ENCODE measurements at regions not wholly inside any gene's neighbourhood (a gene's known extent, or its start where the extent isn't known, plus 50 kb on each side); places are given as distances from the start of the nearest gene placed in this dataset.

- Histone ChIP-seq H3K36me3 (no peaks in the 10 kb centered on the region), H3K4me1 (peaks cover 14% of the 10 kb centered on the region), H3K9me3 (no peaks in the 10 kb centered on the region), H3K27ac (peak overlapping the region; percentile 30), H3K9ac (ENCODE audit: low read depth in 2 of 2, low read length in 2 of 2) (peak overlapping the region in 1 of 2 donors; percentile 72), H3K4me3 (no peak overlapping the region), H3K27me3 (no peaks in the 10 kb centered on the region)
- DNase-seq = no peak
- no peak for TF ChIP-seq CTCF (IDR thresholded peaks at IDR 0.05)
- intact Hi-C loops (cut with DNase I) = no loop called here
Measured at GRCh38 chr22:46062971-46063631, 86.1 kb upstream of the WNT7B start.

GRCh38 chr22:46063846-46064227 is 86.5 kb upstream of the PPARA start:
- no peak for TF ChIP-seq CTCF (IDR thresholded peaks at IDR 0.05)
- Histone ChIP-seq H3K27ac (peak overlapping the region; percentile 99), H3K27me3 (no peaks in the 10 kb centered on the region), H3K4me1 (peaks cover 14% of the 10 kb centered on the region), H3K9me3 (no peaks in the 10 kb centered on the region), H3K4me3 (no peak overlapping the region), H3K36me3 (no peaks in the 10 kb centered on the region), H3K9ac (ENCODE audit: low read depth in 2 of 2, low read length in 2 of 2) (peak overlapping the region; percentile 38 to 72)
- intact Hi-C loops (cut with DNase I) = no loop called here
- no peak for DNase-seq

GRCh38 chr22:46064228-46064965 is 85.9 kb upstream of the PPARA start:
- DNase-seq = no peak

GRCh38 chr22:46064966-46065666 is 85.2 kb upstream of the PPARA start:
- Histone ChIP-seq H3K27me3 (no peaks in the 10 kb centered on the region), H3K9ac (ENCODE audit: low read depth in 2 of 2, low read length in 2 of 2) (peak overlapping the region; percentile 38 to 72), H3K9me3 (no peaks in the 10 kb centered on the region), H3K4me3 (no peak overlapping the region), H3K36me3 (no peaks in the 10 kb centered on the region), H3K4me1 (peaks cover 14% of the 10 kb centered on the region), H3K27ac (peak overlapping the region; percentile 99)
- intact Hi-C loops (cut with DNase I) = no loop called here
- no peak for TF ChIP-seq CTCF (IDR thresholded peaks at IDR 0.05)
- DNase-seq = no peak

More at GRCh38 chr22:46064228-46064965, 85.9 kb upstream of the PPARA start:
- Histone ChIP-seq H3K9me3 (no peaks in the 10 kb centered on the region), H3K27me3 (no peaks in the 10 kb centered on the region), H3K9ac (ENCODE audit: low read depth in 2 of 2, low read length in 2 of 2) (peak overlapping the region; percentile 38 to 72), H3K4me1 (peaks cover 14% of the 10 kb centered on the region), H3K4me3 (no peak overlapping the region), H3K36me3 (no peaks in the 10 kb centered on the region), H3K27ac (peak overlapping the region; percentile 99)
- TF ChIP-seq CTCF (IDR thresholded peaks at IDR 0.05) = no peak
- intact Hi-C loops (cut with DNase I) = no loop called here

GRCh38 chr22:46065691-46066454 is 84.5 kb upstream of the PPARA start:
- Histone ChIP-seq H3K9ac (ENCODE audit: low read depth in 2 of 2, low read length in 2 of 2) (peak overlapping the region in 1 of 2 donors; percentile 85), H3K27ac (peak overlapping the region; percentile 99), H3K4me1 (peaks cover 14% of the 10 kb centered on the region), H3K4me3 (no peak overlapping the region), H3K9me3 (no peaks in the 10 kb centered on the region), H3K36me3 (no peaks in the 10 kb centered on the region), H3K27me3 (no peaks in the 10 kb centered on the region)
- TF ChIP-seq CTCF (IDR thresholded peaks at IDR 0.05) = no peak
- intact Hi-C loops (cut with DNase I) = no loop called here
- no peak for DNase-seq

Measured in colonic mucosa (tissue), 4 donors.